AG04449 (cell line): ENCODE measurements at regions not wholly inside any gene's neighbourhood (a gene's known extent, or its start where the extent isn't known, plus 50 kb on each side); places are given as distances from the start of the nearest gene placed in this dataset.

Experiments used
- CTCF ChIA-PET: fragments of 350-600 bp; formaldehyde crosslinking; extraction: SDS; loops from one replicate; lab custom pipeline; 2021; ENCODE audit warnings: antibody characterized with exemption; lab: Yijun Ruan, JAX
- POLR2A ChIA-PET: fragments of 400-600, 350-600 bp; formaldehyde crosslinking; extraction: SDS; loops from one replicate; lab custom pipeline; 2020; ENCODE audit warnings: antibody characterized with exemption, inconsistent platforms; lab: Yijun Ruan, JAX
- DNase-seq: peaks from one replicate; pipeline ENCODE4 v3.0.0-alpha.2; 2010; ENCODE audit warnings: low read depth, low spot score
- H3K4me3 ChIP-seq: 2 replicates; pipeline ENCODE4 v1.5.1; 2011; ENCODE audit warnings: low read depth, mild to moderate bottlenecking, control low read depth, low read length
- TF ChIP-seq, protein P1 (sequence below): IDR thresholded peaks from one replicate; pipeline ENCODE4 v1.5.1; 2011; ENCODE audit warnings: mild to moderate bottlenecking, moderate library complexity, low read length, control low read depth, inconsistent platforms; ENCODE audit not compliant: insufficient read depth; ENCODE audit errors: missing control alignments

- CTCF ChIA-PET = interaction anchor here (1.5 kb wide), 1 partner anchor 204 kb away, joined by 3 read pairs; no protein-coding TSS in a partner anchor
- H3K4me3 ChIP-seq = no peak overlapping the region
- TF ChIP-seq, protein P1, sequence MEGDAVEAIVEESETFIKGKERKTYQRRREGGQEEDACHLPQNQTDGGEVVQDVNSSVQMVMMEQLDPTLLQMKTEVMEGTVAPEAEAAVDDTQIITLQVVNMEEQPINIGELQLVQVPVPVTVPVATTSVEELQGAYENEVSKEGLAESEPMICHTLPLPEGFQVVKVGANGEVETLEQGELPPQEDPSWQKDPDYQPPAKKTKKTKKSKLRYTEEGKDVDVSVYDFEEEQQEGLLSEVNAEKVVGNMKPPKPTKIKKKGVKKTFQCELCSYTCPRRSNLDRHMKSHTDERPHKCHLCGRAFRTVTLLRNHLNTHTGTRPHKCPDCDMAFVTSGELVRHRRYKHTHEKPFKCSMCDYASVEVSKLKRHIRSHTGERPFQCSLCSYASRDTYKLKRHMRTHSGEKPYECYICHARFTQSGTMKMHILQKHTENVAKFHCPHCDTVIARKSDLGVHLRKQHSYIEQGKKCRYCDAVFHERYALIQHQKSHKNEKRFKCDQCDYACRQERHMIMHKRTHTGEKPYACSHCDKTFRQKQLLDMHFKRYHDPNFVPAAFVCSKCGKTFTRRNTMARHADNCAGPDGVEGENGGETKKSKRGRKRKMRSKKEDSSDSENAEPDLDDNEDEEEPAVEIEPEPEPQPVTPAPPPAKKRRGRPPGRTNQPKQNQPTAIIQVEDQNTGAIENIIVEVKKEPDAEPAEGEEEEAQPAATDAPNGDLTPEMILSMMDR = no peak
- DNase-seq = no peak
- POLR2A ChIA-PET = no interaction called here
Measured at GRCh38 chr5:167966979-167967378, 324.5 kb upstream of the WWC1 start.

- ChIA-PET POLR2A (no interaction called here), CTCF (interaction anchor here (0.9 to 1.5 kb wide), 2 partner anchors 204 to 361 kb away, joined by 3 read pairs; no protein-coding TSS in a partner anchor)
- TF ChIP-seq, protein P1 = no peak
- no peak overlapping the region for H3K4me3 ChIP-seq
- DNase-seq = no peak
Measured at GRCh38 chr5:167967494-167968177, 323.8 kb upstream of the WWC1 start.

DNA sequence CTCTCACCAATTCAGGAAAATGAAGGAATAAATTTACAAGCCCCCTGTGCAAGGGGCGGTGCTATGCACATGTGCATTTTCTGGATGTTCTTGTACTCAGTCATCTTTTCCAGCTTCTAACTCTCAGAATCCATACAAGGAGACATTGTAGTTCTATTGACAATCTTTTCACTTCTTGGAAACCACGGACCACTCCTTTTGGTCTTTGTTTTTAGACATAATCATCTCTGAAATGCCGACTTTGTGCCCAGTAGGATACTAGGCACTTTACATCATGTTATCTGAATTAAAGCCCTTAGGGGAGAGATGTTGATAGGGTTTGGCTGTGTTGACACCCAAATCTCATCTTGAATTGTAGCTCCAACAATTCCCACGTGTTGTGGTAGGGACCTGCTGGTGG is 322.6 kb upstream of the WWC1 start:
- TF ChIP-seq, protein P1 = no peak
- ChIA-PET POLR2A (no interaction called here), CTCF (interaction anchor here (0.9 to 1.4 kb wide), 2 partner anchors 362 to 386 kb away, joined by 3 to 5 read pairs; no protein-coding TSS in a partner anchor)
- DNase-seq = no peak
- H3K4me3 ChIP-seq = no peak overlapping the region

- ChIA-PET CTCF (interaction anchor here (0.8 to 1.8 kb wide), 12 partner anchors 9 to 389 kb away, joined by 3 to 6 read pairs (median 3); no protein-coding TSS in a partner anchor), POLR2A (interaction anchor here (0.6 kb wide), 1 partner anchor 398 kb away, joined by 3 read pairs; no protein-coding TSS in a partner anchor)
- DNase-seq = no peak
- no peak overlapping the region for H3K4me3 ChIP-seq
- TF ChIP-seq, protein P1 = no peak
Measured at GRCh38 chr5:167969998-167970397, 321.4 kb upstream of the WWC1 start.

DNA sequence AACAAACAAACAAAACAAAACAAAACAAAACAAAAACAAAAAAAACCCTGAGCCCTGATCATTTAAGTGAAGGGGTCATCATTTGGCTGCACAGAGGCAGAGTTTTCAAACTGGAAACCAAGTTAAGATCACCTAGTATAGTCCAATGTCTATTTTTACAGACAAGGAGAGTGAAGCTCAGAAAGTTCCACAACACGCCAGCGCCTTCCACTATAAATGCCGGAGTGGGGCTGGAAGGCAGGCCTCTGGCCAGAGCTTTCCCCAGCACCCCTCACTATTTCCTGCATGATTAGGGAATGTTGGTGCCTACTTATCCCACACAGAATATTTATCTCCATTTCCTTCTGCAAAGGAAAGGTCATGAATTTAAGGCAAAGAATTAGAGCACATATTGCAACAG is 319.7 kb upstream of the WWC1 start:
- ChIA-PET CTCF (no interaction called here), POLR2A (no interaction called here)
- no peak for DNase-seq
- H3K4me3 ChIP-seq = no peak overlapping the region
- TF ChIP-seq, protein P1 = no peak

DNA sequence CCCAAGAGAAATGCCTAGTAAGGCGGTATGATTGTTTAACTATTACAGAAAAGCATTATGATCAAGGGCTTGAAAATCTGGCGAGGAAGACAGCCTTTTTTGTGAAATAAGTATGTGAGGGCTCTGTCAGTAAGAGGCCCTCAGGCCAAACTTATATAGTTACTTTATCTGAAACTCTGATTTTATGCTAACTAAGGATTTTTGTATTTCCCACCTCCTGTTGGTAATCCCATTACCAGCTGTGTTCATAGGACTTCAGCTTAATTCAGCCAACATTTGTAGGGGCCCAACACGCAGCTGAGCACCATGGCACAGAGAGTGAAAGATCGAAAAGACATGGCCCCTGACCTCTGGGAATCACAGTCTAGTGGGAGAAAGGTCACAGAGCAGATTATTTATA is 318.3 kb upstream of the WWC1 start:
- DNase-seq = no peak
- TF ChIP-seq, protein P1 = no peak
- POLR2A ChIA-PET = no interaction called here
- H3K4me3 ChIP-seq = no peak overlapping the region
- CTCF ChIA-PET = no interaction called here
